CD14-positive monocyte (primary cell): ENCODE measurements at regions not wholly inside any gene's neighbourhood (a gene's known extent, or its start where the extent isn't known, plus 50 kb on each side); places are given as distances from the start of the nearest gene placed in this dataset.
"Not testable (repeated sequence)": the region's sequence is repeated elsewhere in the genome, so short reads cannot be mapped to it uniquely, and the experiment has no call there.

Source experiments
- DNase-seq, 3 donors: peaks; one replicate each; pipeline ENCODE4 v3.0.0-alpha.2; 2011 to 2022
- H2AFZ ChIP-seq: 2 replicates; pipeline ENCODE4 v1.6.0; 2012; ENCODE audit warnings: mild to moderate bottlenecking, low read depth, low read length, inconsistent platforms; ENCODE audit not compliant: insufficient read depth, poor library complexity, severe bottlenecking
- H3K27ac ChIP-seq, 2 donors: 1 replicate in 1 of 2; 2 replicates in 1 of 2; pipeline ENCODE4 v1.5.1; 2012 to 2013; ENCODE audit warnings: low read length in 2 of 2, control low read depth in 1 of 2, inconsistent platforms in 1 of 2, low read depth in 1 of 2, mild to moderate bottlenecking in 1 of 2
- H3K27me3 ChIP-seq, 2 donors: one replicate each; pipeline versions ENCODE4 v1.6.0 to v1.6.1; 2011 to 2013; ENCODE audit warnings: low read length in 2 of 2; ENCODE audit not compliant: control insufficient read depth in 2 of 2, insufficient read depth in 2 of 2
- H3K36me3 ChIP-seq, 2 donors: replicated peaks in 1 of 2; 1 replicate in 1 of 2; 2 replicates in 1 of 2; pipeline versions ENCODE4 v1.5.1 to v1.6.1; 2012 to 2013; ENCODE audit warnings: low read length in 2 of 2, control low read depth in 1 of 2, inconsistent platforms in 1 of 2, mild to moderate bottlenecking in 1 of 2; ENCODE audit not compliant: insufficient read depth in 2 of 2, control insufficient read depth in 1 of 2
- H3K4me1 ChIP-seq, 2 donors: 1 replicate in 1 of 2; 2 replicates in 1 of 2; pipeline versions ENCODE4 v1.5.1 to v1.6.1; 2012 to 2013; ENCODE audit warnings: low read length in 2 of 2, control low read depth in 1 of 2, inconsistent platforms in 1 of 2, mild to moderate bottlenecking in 1 of 2, moderate library complexity in 1 of 2; ENCODE audit not compliant: insufficient read depth in 2 of 2, control insufficient read depth in 1 of 2
- H3K4me2 ChIP-seq: replicated peaks from 2 replicates; pipeline ENCODE3; 2012; ENCODE audit warnings: low read length, moderate library complexity, mild to moderate bottlenecking; ENCODE audit not compliant: poor library complexity, severe bottlenecking; ENCODE audit errors: extremely low read depth
- H3K4me3 ChIP-seq, 3 experiments: fragments of 200-600 bp in 1 of 3; sonication (generic) in 1 of 3; replicated peaks in 1 of 3; 1 replicate in 2 of 3; 2 replicates in 1 of 3; pipeline ENCODE4 v1.5.1; 2011 to 2013; ENCODE audit warnings: low read length in 3 of 3, mild to moderate bottlenecking in 3 of 3, control low read depth in 2 of 3, low read depth in 2 of 3, inconsistent platforms in 1 of 3, moderate library complexity in 1 of 3
- H3K79me2 ChIP-seq: 2 replicates; pipeline ENCODE4 v1.6.0; 2012; ENCODE audit warnings: mild to moderate bottlenecking, control low read depth, inconsistent platforms, low read length, moderate library complexity; ENCODE audit not compliant: insufficient read depth
- H3K9ac ChIP-seq: 2 replicates; pipeline ENCODE4 v1.6.0; 2017; ENCODE audit warnings: low read length, mild to moderate bottlenecking; ENCODE audit not compliant: insufficient read depth, poor library complexity, severe bottlenecking
- H3K9me3 ChIP-seq, 2 donors: replicated peaks in 1 of 2; 1 replicate in 1 of 2; 2 replicates in 1 of 2; pipeline versions ENCODE4 v1.5.1 to v1.6.1; 2012 to 2013; ENCODE audit warnings: low read length in 2 of 2, control low read depth in 1 of 2; ENCODE audit not compliant: control insufficient read depth in 1 of 2, insufficient read depth in 1 of 2
- H4K20me1 ChIP-seq: 2 replicates; pipeline ENCODE4 v1.6.0; 2012; ENCODE audit warnings: mild to moderate bottlenecking, low read length, control low read depth, moderate library complexity; ENCODE audit not compliant: insufficient read depth
- H3K27ac Mint-ChIP-seq, 7 donors: one replicate each; pipeline ENCODE4 v1.8.0; 2020; ENCODE audit warnings: mild to moderate bottlenecking in 7 of 7, mixed read lengths in 7 of 7, moderate library complexity in 6 of 7, inconsistent platforms in 2 of 7
- H3K27me3 Mint-ChIP-seq, 3 donors: one replicate each; pipeline ENCODE4 v1.8.0; 2021 to 2022; ENCODE audit warnings: low read depth in 3 of 3, mild to moderate bottlenecking in 3 of 3, mixed read lengths in 3 of 3, moderate library complexity in 3 of 3, inconsistent platforms in 1 of 3
- H3K36me3 Mint-ChIP-seq, 2 donors: one replicate each; pipeline ENCODE4 v1.8.0; 2020; ENCODE audit warnings: mixed read lengths in 2 of 2, inconsistent platforms in 1 of 2, mild to moderate bottlenecking in 1 of 2
- H3K4me1 Mint-ChIP-seq: one replicate; pipeline ENCODE4 v1.8.0; 2020; ENCODE audit warnings: mild to moderate bottlenecking, mixed read lengths
- H3K4me3 Mint-ChIP-seq, 2 donors: one replicate each; pipeline ENCODE4 v1.8.0; 2020; ENCODE audit warnings: mild to moderate bottlenecking in 2 of 2, mixed read lengths in 2 of 2, moderate library complexity in 1 of 2
- H3K9me3 Mint-ChIP-seq, 7 donors: one replicate each; pipeline ENCODE4 v1.8.0; 2020 to 2022; ENCODE audit warnings: mixed read lengths in 7 of 7, mild to moderate bottlenecking in 6 of 7, moderate library complexity in 6 of 7, inconsistent platforms in 2 of 7
- CTCF ChIP-seq: fragments of 200-600 bp; IDR thresholded peaks from one replicate; pipeline ENCODE4 v1.8.0; 2022; ENCODE audit warnings: antibody characterized with exemption, mild to moderate bottlenecking
- WGBS: methylation state at CpG from one replicate; pipeline ENCODE4 v1.1.5; 2013; ENCODE audit warnings: missing lambda C conversion rate; ENCODE audit not compliant: insufficient coverage; 5-methylcytosine and 5-hydroxymethylcytosine counted together
- intact Hi-C, 2 donors: fragments of 100-400 bp; cut with micrococcal nuclease; formaldehyde crosslinking; loops; one replicate each; pipeline versions ENCODE4 v1.15.0 to v1.15.1; 2023

- no peak overlapping the region for H2AFZ ChIP-seq
- H3K4me3 ChIP-seq = no peak overlapping the region
- Mint-ChIP-seq H3K36me3 (no peaks in the 10 kb centered on the region), H3K27ac (no peak overlapping the region), H3K4me1 (no peaks in the 10 kb centered on the region), H3K4me3 (no peak overlapping the region), H3K27me3 (peaks cover 3 to 8% (median 7%) of the 10 kb centered on the region in 3 donors), H3K9me3 (peaks cover 9 to 17% (median 14%) of the 10 kb centered on the region in 7 donors)
- no peaks in the 10 kb centered on the region for H4K20me1 ChIP-seq
- H3K4me1 ChIP-seq = no peaks in the 10 kb centered on the region
- no peak overlapping the region for H3K4me2 ChIP-seq
- H3K36me3 ChIP-seq = no peaks in the 10 kb centered on the region
- no peaks in the 10 kb centered on the region for H3K79me2 ChIP-seq
- H3K9ac ChIP-seq = no peak overlapping the region
- whole genome bisulfite sequencing = no CpG with 5 or more reads among the region's 5 CpGs
- peaks cover 0 to 22% of the 10 kb centered on the region in 2 donors for H3K9me3 ChIP-seq
- intact Hi-C loops = loop anchor here in 1 of 2 donors (2.0 kb wide), 1 partner anchor 19 kb away; no protein-coding TSS in a partner anchor
- no peak for TF ChIP-seq CTCF
- DNase-seq = no peak
- H3K27ac ChIP-seq = no peak overlapping the region
- H3K27me3 ChIP-seq = no peaks in the 10 kb centered on the region
Observed at GRCh38 chr14:105629886-105630215, 103.5 kb downstream of the TMEM121 start.

DNA sequence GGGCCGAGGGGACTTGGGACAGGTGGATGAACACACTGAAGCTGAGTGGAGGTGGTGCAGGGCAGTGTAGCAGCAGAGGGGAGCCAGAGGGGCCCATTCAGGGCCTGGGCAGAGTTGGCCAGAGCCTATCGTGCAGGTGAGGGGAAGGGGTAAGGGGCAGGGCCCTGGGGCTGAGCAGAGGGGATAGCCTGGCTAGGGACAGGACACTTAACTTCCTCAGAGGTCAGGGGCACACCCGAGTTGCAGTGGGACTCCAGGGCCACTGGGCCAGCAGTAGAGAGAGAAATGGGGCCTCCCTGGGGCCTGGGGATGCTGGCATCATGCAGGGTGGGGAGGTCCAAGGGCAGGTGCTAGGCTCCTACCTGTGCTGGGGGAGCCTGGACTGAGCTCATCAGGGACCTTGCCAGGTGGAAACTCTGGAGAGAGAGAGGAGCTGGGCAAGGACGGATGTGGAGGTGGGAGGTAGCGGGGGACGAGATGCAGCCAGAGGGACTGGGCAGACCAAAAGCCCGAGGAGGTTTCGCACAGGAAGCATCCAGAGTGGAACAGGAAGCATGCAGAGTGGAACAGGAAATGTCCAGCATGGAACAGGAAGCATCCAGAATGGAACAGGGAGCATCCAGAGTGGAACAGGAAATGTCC is 104.0 kb downstream of the TMEM121 start:
- H3K4me3 Mint-ChIP-seq, DNase-seq: not testable (repeated sequence)

DNA sequence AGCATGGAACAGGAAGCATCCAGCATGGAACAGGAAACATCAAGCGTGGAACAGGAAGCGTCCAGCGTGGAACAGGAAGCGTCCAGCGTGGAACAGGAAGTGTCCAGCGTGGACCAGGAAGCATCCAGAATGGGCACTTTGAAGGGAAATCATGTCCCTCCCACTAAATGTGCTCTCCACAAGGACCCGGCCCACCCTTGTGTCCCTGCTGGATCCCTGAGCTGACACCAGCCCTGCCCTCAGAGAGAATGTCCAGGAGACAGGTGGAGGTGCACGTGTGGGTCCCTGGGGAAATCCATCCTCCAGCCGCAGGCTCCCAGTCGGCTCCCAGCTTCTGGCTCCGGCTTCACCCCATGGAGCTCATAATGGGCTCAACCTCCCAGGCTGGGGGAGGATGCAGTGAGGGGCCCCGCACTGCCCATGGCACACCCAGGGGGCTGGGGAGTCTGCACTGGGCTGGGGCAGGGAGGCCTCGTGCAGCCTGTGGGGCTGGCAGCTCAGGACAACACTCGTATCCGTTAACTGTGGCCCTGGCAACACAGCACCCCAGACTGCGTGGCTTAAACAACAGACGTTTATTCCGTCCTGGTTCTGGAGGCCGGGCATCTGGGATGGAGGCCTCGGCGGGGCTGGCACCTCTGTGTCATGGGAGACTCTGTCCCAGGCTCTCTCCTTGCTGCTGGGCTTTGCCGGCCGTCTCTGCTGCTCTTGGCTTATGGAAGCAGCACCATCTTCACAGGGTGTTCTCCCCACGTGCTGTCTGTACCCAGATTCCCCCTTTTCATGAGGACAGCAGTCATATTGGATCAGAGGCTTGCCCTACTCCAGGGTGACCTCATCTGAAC is 104.8 kb downstream of the TMEM121 start:
- Mint-ChIP-seq H3K27ac (peak overlapping the region in 2 of 7 donors; percentile 39 to 47), H3K9me3 (peaks cover 9 to 17% (median 14%) of the 10 kb centered on the region in 7 donors)
- H3K4me2 ChIP-seq, DNase-seq, H4K20me1 ChIP-seq, H2AFZ ChIP-seq, H3K36me3 ChIP-seq, H3K27ac ChIP-seq, H3K4me1 ChIP-seq, H3K4me3 Mint-ChIP-seq, H3K4me3 ChIP-seq, H3K36me3 Mint-ChIP-seq, H3K27me3 ChIP-seq, H3K4me1 Mint-ChIP-seq, H3K9ac ChIP-seq, H3K79me2 ChIP-seq, H3K27me3 Mint-ChIP-seq: not testable (repeated sequence)
- intact Hi-C loops = loop anchor here in 1 of 2 donors (2.0 kb wide), 1 partner anchor 18 kb away; no protein-coding TSS in a partner anchor
- 71% methylated on average over 12 of the region's 24 CpGs for WGBS
- H3K9me3 ChIP-seq = peaks cover 0 to 22% of the 10 kb centered on the region in 2 donors

More for the DNA sequence above, 104.0 kb downstream of the TMEM121 start:
- H3K4me2 ChIP-seq, H3K27ac ChIP-seq, H3K79me2 ChIP-seq, H3K4me3 ChIP-seq, H3K27me3 ChIP-seq, H3K4me1 Mint-ChIP-seq, H3K27me3 Mint-ChIP-seq, H3K36me3 ChIP-seq, H3K4me1 ChIP-seq, H4K20me1 ChIP-seq, H3K9ac ChIP-seq, H3K36me3 Mint-ChIP-seq, H2AFZ ChIP-seq: not testable (repeated sequence)
- H3K9me3 ChIP-seq = peaks cover 0 to 22% of the 10 kb centered on the region in 2 donors
- intact Hi-C loops = loop anchor here in 1 of 2 donors (2.0 kb wide), 1 partner anchor 18 kb away; no protein-coding TSS in a partner anchor
- 87% methylated on average over 7 of the region's 8 CpGs for WGBS
- Mint-ChIP-seq H3K27ac (peak overlapping the region in 2 of 7 donors; percentile 39 to 47), H3K9me3 (peaks cover 9 to 17% (median 14%) of the 10 kb centered on the region in 7 donors)
